NCI-H524 treated with DMSO at 0.1 percent for 48 hours (cell line): ENCODE measurements at regions not wholly inside any gene's neighbourhood (a gene's known extent, or its start where the extent isn't known, plus 50 kb on each side); places are given as distances from the start of the nearest gene placed in this dataset.
"Not testable (repeated sequence)": the region's sequence is repeated elsewhere in the genome, so short reads cannot be mapped to it uniquely, and the experiment has no call there.

Experiments used
- DNase-seq: peaks from one replicate; lab custom pipeline; 2025; lab: John Stamatoyannopoulos, UW

- no peak for DNase-seq
Observed at GRCh38 chr21:32940079-32941014, 85.4 kb upstream of the OLIG2 start.

GRCh38 chr21:32941263-32941662, 84.5 kb upstream of the OLIG2 start:
- DNase-seq: no peak

GRCh38 chr21:32946654-32947053, 79.1 kb upstream of the OLIG2 start:
- DNase-seq: no peak

GRCh38 chr21:32947736-32948135, 78.0 kb upstream of the OLIG2 start:
- no peak for DNase-seq

GRCh38 chr21:32949701-32950100, 76.0 kb upstream of the OLIG2 start:
- DNase-seq: no peak

- no peak for DNase-seq
Observed at GRCh38 chr21:32951041-32951440, 74.7 kb upstream of the OLIG2 start.

- DNase-seq: no peak
Observed at GRCh38 chr21:32954353-32954752, 71.4 kb upstream of the OLIG2 start.

- DNase-seq: no peak
Observed at GRCh38 chr21:32955311-32956060, 70.2 kb upstream of the OLIG2 start.

GRCh38 chr21:32956061-32956656, 69.6 kb upstream of the OLIG2 start:
- no peak for DNase-seq

GRCh38 chr21:32957545-32957944, 68.2 kb upstream of the OLIG2 start:
- no peak for DNase-seq

- DNase-seq: no peak
Observed at GRCh38 chr21:32958288-32959002, 67.3 kb upstream of the OLIG2 start.

GRCh38 chr21:32962268-32962667, 63.5 kb upstream of the OLIG2 start:
- no peak for DNase-seq

GRCh38 chr21:32965129-32965680, 60.5 kb upstream of the OLIG2 start:
- no peak for DNase-seq

GRCh38 chr21:32966120-32966519, 59.6 kb upstream of the OLIG2 start:
- no peak for DNase-seq

GRCh38 chr21:32968103-32968502, 57.6 kb upstream of the OLIG2 start:
- not testable (repeated sequence) for DNase-seq

- DNase-seq: no peak
Observed at GRCh38 chr21:32974653-32975052, 51.1 kb upstream of the OLIG2 start.

- DNase-seq: no peak
Observed at GRCh38 chr21:32975811-32976431, 49.8 kb upstream of the OLIG2 start.
